A673 (cell line): ENCODE measurements at regions not wholly inside any gene's neighbourhood (a gene's known extent, or its start where the extent isn't known, plus 50 kb on each side); places are given as distances from the start of the nearest gene placed in this dataset.

Experiments
- CTCF ChIP-seq: fragments of 300-800, 200-600 bp; sonication (generic); conservative IDR thresholded peaks from 2 replicates; pipeline ENCODE4 v1.5.1; 2017; ENCODE audit warnings: low read depth, mild to moderate bottlenecking, antibody characterized with exemption, low read length, moderate library complexity, mixed read lengths
- EZH2 ChIP-seq: fragments of 200-600 bp; sonication (generic); IDR thresholded peaks from 2 replicates; pipeline ENCODE4 v1.6.1; 2017; ENCODE audit warnings: borderline replicate concordance, low read depth, mild to moderate bottlenecking, mixed read lengths, antibody characterized with exemption, low read length; ENCODE audit not compliant: poor library complexity, severe bottlenecking

GRCh38 chr20:20832715-20833114, 120.3 kb upstream of the RALGAPA2 start:
- TF ChIP-seq CTCF (no peak), EZH2 (no peak)
